ENCODE measurements at regions not wholly inside any gene's neighbourhood (a gene's known extent, or its start where the extent isn't known, plus 50 kb on each side); places are given as distances from the start of the nearest gene placed in this dataset.

GRCh38 chr2:155792666-155793065, 539.9 kb downstream of the NR4A2 start:
- H3K79me2 ChIP-seq (ENCODE audit: control insufficient read depth, insufficient read depth, low read length), result no peaks in the 10 kb centered on the region
- FAIRE-seq, result no peak
- peaks cover 2% of the 10 kb centered on the region for H3K9me3 ChIP-seq (replicated peaks; ENCODE audit: control insufficient read depth, insufficient read depth, low read length)
- DNase-seq (ENCODE audit: low read depth, low spot score), result no peak
- BruUV-seq (replicated peaks), result no TSS peak
- H3K9me1 ChIP-seq (replicated peaks; ENCODE audit: control insufficient read depth, extremely low read depth, insufficient read depth, low read length), result no peaks in the 10 kb centered on the region
- no peaks in the 10 kb centered on the region for H3K4me1 ChIP-seq (ENCODE audit: control insufficient read depth, extremely low read depth, insufficient read depth, low read length)
- no peak overlapping the region for H3K9ac ChIP-seq (replicated peaks; ENCODE audit: extremely low read depth, insufficient read depth, low read length)
- TF ChIP-seq JUN (IDR thresholded peaks at IDR 0.05; ENCODE audit: borderline replicate concordance, insufficient read depth, insufficient read length, low read depth), result no peak
- TF ChIP-seq MYC (IDR thresholded peaks at IDR 0.05; ENCODE audit: low read depth, low read length), result no peak
- H3K27ac ChIP-seq (ENCODE audit: insufficient read depth, low read depth, low read length), result no peak overlapping the region
- intact Hi-C loops (cut with micrococcal nuclease), result no loop called here
- H3K4me3 ChIP-seq (replicated peaks in 1 of 3; ENCODE audit: insufficient read depth in 1 of 3, low read depth in 1 of 3, low read length in 3 of 3), result no peak overlapping the region
- no peaks in the 10 kb centered on the region for H3K27me3 ChIP-seq (ENCODE audit: control insufficient read depth in 2 of 2, insufficient read depth in 2 of 2, low read length in 2 of 2)
- H3K36me3 ChIP-seq (ENCODE audit: control insufficient read depth in 2 of 2, extremely low read depth in 1 of 2, insufficient read depth in 2 of 2, low read length in 2 of 2), result no peaks in the 10 kb centered on the region
- no peak overlapping the region for H3K4me2 ChIP-seq (ENCODE audit: insufficient read depth, low read length)
- H2AFZ ChIP-seq (ENCODE audit: low read depth, low read length), result no peak overlapping the region
- ChIA-PET POLR2A (no interaction called here), CTCF (no interaction called here)
- H4K20me1 ChIP-seq (replicated peaks; ENCODE audit: control insufficient read depth, extremely low read depth, insufficient read depth, low read length), result no peaks in the 10 kb centered on the region
- dilution Hi-C loops (cut with MboI; ENCODE audit: extremely low pct_ligation_motif_present, low sequenced_read_pairs), result no loop called here

DNA sequence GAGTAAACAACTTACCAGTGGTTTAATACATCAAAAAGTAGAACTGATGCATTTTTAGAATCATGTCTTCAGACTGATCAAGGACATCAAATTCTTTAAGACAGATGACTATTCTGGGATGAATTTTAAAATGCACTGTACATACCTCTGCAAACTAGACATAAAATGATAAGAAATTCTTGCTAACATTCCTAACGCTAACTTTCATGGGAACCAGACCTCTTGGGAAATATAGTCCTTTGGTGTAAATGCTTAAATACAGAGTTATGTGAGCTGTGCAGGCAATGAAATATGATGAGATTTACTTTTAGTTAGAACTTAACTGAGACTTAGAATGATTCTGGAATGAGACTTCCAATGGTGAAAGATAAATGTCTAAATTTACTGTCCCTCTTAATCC, 562.0 kb downstream of the NR4A2 start:
- H3K4me3 ChIP-seq (replicated peaks in 1 of 3; ENCODE audit: insufficient read depth in 1 of 3, low read depth in 1 of 3, low read length in 3 of 3), result no peak overlapping the region
- H3K27me3 ChIP-seq (ENCODE audit: control insufficient read depth in 2 of 2, insufficient read depth in 2 of 2, low read length in 2 of 2), result no peaks in the 10 kb centered on the region
- no peaks in the 10 kb centered on the region for H3K4me1 ChIP-seq (ENCODE audit: control insufficient read depth, extremely low read depth, insufficient read depth, low read length)
- TF ChIP-seq CTCF (IDR thresholded peaks at IDR 0.05; ENCODE audit: extremely low read depth in 1 of 2, insufficient read depth in 1 of 2, low read depth in 1 of 2, low read length in 2 of 2) (no peak), MAX (IDR thresholded peaks at IDR 0.05; ENCODE audit: insufficient read depth, insufficient read length) (no peak), POLR2AphosphoS5 (IDR thresholded peaks at IDR 0.05; ENCODE audit: insufficient read depth, low read depth, low read length) (no peak), POLR2A (IDR thresholded peaks at IDR 0.05; ENCODE audit: low read depth, low read length) (no peak), MYC (IDR thresholded peaks at IDR 0.05; ENCODE audit: low read depth, low read length) (no peak), FOS (IDR thresholded peaks at IDR 0.05; ENCODE audit: borderline replicate concordance, insufficient read depth, low read length) (no peak), JUN (IDR thresholded peaks at IDR 0.05; ENCODE audit: borderline replicate concordance, insufficient read depth, insufficient read length, low read depth) (no peak), EZH2 (IDR thresholded peaks at IDR 0.05; ENCODE audit: borderline replicate concordance, low read depth, low read length, severe bottlenecking) (no peak), GATA2 (IDR thresholded peaks at IDR 0.05; ENCODE audit: insufficient read depth, insufficient read length, low read depth, low read length) (no peak)
- H3K9me1 ChIP-seq (replicated peaks; ENCODE audit: control insufficient read depth, extremely low read depth, insufficient read depth, low read length), result no peaks in the 10 kb centered on the region
- no peak for FAIRE-seq
- POLR2A ChIA-PET, result no interaction called here
- no peaks in the 10 kb centered on the region for H3K36me3 ChIP-seq (ENCODE audit: control insufficient read depth in 2 of 2, extremely low read depth in 1 of 2, insufficient read depth in 2 of 2, low read length in 2 of 2)
- no peak overlapping the region for H3K4me2 ChIP-seq (ENCODE audit: insufficient read depth, low read length)
- dilution Hi-C loops (cut with MboI; ENCODE audit: extremely low pct_ligation_motif_present, low sequenced_read_pairs), result no loop called here
- no peaks in the 10 kb centered on the region for H3K9me3 ChIP-seq (replicated peaks; ENCODE audit: control insufficient read depth, insufficient read depth, low read length)
- H3K79me2 ChIP-seq (ENCODE audit: control insufficient read depth, insufficient read depth, low read length), result no peaks in the 10 kb centered on the region
- intact Hi-C loops (cut with micrococcal nuclease), result no loop called here
- no TSS peak for BruUV-seq (replicated peaks)
- no peak overlapping the region for H3K27ac ChIP-seq (ENCODE audit: insufficient read depth, low read depth, low read length)
- no peak overlapping the region for H2AFZ ChIP-seq (ENCODE audit: low read depth, low read length)
- H3K9ac ChIP-seq (replicated peaks; ENCODE audit: extremely low read depth, insufficient read depth, low read length), result no peak overlapping the region
- no peaks in the 10 kb centered on the region for H4K20me1 ChIP-seq (replicated peaks; ENCODE audit: control insufficient read depth, extremely low read depth, insufficient read depth, low read length)
- DNase-seq (ENCODE audit: low read depth, low spot score), result no peak
- CTCF ChIA-PET, result no interaction called here
